ENCODE measurements at regions not wholly inside any gene's neighbourhood (a gene's known extent, or its start where the extent isn't known, plus 50 kb on each side); places are given as distances from the start of the nearest gene placed in this dataset.

DNA sequence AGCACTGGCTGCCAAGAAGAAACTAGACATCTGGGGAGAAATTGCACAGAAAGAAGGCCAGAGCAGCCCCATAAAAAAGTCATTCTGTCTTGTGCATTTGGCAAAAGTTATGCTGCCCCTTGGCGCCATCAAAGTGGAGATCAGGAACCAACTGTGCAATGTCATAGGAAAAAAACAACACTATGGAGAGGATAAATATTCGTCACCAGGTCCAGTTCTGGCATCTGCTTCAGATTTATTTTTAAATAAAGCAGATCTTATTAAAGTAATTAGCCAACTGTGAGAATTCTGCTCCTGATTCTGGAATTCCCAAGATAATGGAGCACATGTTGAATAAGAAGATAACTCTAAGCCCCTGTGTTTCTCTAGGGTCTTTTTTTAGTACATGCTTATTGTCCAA is 500.0 kb upstream of the IL12A start:
- no peaks in the 10 kb centered on the region for H3K27me3 ChIP-seq (ENCODE audit: control insufficient read depth, extremely low read depth, insufficient read depth, low read length)
- no peak for TF ChIP-seq EZH2 (IDR thresholded peaks at IDR 0.05; ENCODE audit: low read length)
- TF ChIP-seq, protein P1, sequence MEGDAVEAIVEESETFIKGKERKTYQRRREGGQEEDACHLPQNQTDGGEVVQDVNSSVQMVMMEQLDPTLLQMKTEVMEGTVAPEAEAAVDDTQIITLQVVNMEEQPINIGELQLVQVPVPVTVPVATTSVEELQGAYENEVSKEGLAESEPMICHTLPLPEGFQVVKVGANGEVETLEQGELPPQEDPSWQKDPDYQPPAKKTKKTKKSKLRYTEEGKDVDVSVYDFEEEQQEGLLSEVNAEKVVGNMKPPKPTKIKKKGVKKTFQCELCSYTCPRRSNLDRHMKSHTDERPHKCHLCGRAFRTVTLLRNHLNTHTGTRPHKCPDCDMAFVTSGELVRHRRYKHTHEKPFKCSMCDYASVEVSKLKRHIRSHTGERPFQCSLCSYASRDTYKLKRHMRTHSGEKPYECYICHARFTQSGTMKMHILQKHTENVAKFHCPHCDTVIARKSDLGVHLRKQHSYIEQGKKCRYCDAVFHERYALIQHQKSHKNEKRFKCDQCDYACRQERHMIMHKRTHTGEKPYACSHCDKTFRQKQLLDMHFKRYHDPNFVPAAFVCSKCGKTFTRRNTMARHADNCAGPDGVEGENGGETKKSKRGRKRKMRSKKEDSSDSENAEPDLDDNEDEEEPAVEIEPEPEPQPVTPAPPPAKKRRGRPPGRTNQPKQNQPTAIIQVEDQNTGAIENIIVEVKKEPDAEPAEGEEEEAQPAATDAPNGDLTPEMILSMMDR (optimal IDR thresholded peaks at IDR 0.05 in 1 of 3, IDR thresholded peaks at IDR 0.05 in 1 of 3, conservative IDR thresholded peaks at IDR 0.05 in 1 of 3; ENCODE audit: extremely low read depth in 1 of 3, insufficient read depth in 2 of 3, low read length in 3 of 3), result no peak
- FAIRE-seq, result no peak
- H3K9me1 ChIP-seq (ENCODE audit: control insufficient read depth, extremely low read depth, insufficient read depth, low read length), result no peaks in the 10 kb centered on the region
- no peak overlapping the region for H3K4me2 ChIP-seq (ENCODE audit: control insufficient read depth, extremely low read depth, insufficient read depth, low read depth, low read length)
- H3K4me1 ChIP-seq (ENCODE audit: control insufficient read depth, extremely low read depth, insufficient read depth, low read length), result no peaks in the 10 kb centered on the region
- H3K9me3 ChIP-seq (ENCODE audit: control insufficient read depth, low read depth, low read length), result no peaks in the 10 kb centered on the region
- no peaks in the 10 kb centered on the region for H4K20me1 ChIP-seq (ENCODE audit: control insufficient read depth, extremely low read depth, insufficient read depth, low read length)
- no peak overlapping the region for H3K9ac ChIP-seq (ENCODE audit: control insufficient read depth, extremely low read depth, insufficient read depth, low read length)
- no peaks in the 10 kb centered on the region for H3K36me3 ChIP-seq (ENCODE audit: control insufficient read depth in 2 of 2, extremely low read depth in 1 of 2, insufficient read depth in 2 of 2, low read length in 2 of 2)
- H2AFZ ChIP-seq (ENCODE audit: control insufficient read depth, low read length), result no peak overlapping the region
- DNase-seq (ENCODE audit: low read depth, low spot score), result no peak
- H3K79me2 ChIP-seq (ENCODE audit: control insufficient read depth, insufficient read depth, low read length), result no peaks in the 10 kb centered on the region
- no peak overlapping the region for H3K4me3 ChIP-seq (ENCODE audit: control insufficient read depth in 2 of 3, extremely low read depth in 1 of 3, insufficient read depth in 2 of 3, low read depth in 1 of 3, low read length in 3 of 3)
- no peak overlapping the region for H3K27ac ChIP-seq (ENCODE audit: control insufficient read depth, insufficient read depth, low read length)
- dilution Hi-C loops (cut with MboI; ENCODE audit: extremely low pct_ligation_motif_present, low sequenced_read_pairs), result no loop called here

DNA sequence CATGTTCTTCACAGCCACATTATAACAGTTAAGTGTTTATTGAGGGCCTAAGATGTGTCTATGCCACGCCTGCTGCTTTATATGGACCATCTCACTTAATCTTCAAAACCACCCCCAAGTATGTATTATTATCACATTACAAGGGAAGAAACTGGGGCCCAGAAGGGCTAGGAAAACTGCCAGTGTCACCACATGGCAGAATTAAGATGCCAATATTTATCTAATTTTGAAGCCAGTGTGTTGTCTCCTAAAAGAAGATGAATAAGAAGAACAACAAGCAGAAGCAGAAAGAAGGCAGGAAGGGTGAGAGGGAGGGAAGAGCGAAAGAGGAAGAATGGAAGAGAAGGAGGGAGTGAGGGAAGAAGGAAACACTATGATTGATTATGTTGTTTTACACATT is 491.3 kb upstream of the IL12A start:
- Histone ChIP-seq H3K27me3 (ENCODE audit: control insufficient read depth, extremely low read depth, insufficient read depth, low read length) (no peaks in the 10 kb centered on the region), H3K9me1 (ENCODE audit: control insufficient read depth, extremely low read depth, insufficient read depth, low read length) (no peaks in the 10 kb centered on the region), H3K36me3 (ENCODE audit: control insufficient read depth in 2 of 2, extremely low read depth in 1 of 2, insufficient read depth in 2 of 2, low read length in 2 of 2) (no peaks in the 10 kb centered on the region), H3K9me3 (ENCODE audit: control insufficient read depth, low read depth, low read length) (no peaks in the 10 kb centered on the region), H3K79me2 (ENCODE audit: control insufficient read depth, insufficient read depth, low read length) (no peaks in the 10 kb centered on the region), H3K4me2 (ENCODE audit: control insufficient read depth, extremely low read depth, insufficient read depth, low read depth, low read length) (no peak overlapping the region), H2AFZ (ENCODE audit: control insufficient read depth, low read length) (no peak overlapping the region), H3K9ac (ENCODE audit: control insufficient read depth, extremely low read depth, insufficient read depth, low read length) (no peak overlapping the region), H3K4me1 (ENCODE audit: control insufficient read depth, extremely low read depth, insufficient read depth, low read length) (peaks cover 12% of the 10 kb centered on the region), H4K20me1 (ENCODE audit: control insufficient read depth, extremely low read depth, insufficient read depth, low read length) (no peaks in the 10 kb centered on the region), H3K4me3 (ENCODE audit: control insufficient read depth in 2 of 3, extremely low read depth in 1 of 3, insufficient read depth in 2 of 3, low read depth in 1 of 3, low read length in 3 of 3) (no peak overlapping the region), H3K27ac (ENCODE audit: control insufficient read depth, insufficient read depth, low read length) (no peak overlapping the region)
- FAIRE-seq (no peak), DNase-seq (ENCODE audit: low read depth, low spot score) (no peak)
- TF ChIP-seq, protein P1 (optimal IDR thresholded peaks at IDR 0.05 in 1 of 3, IDR thresholded peaks at IDR 0.05 in 1 of 3, conservative IDR thresholded peaks at IDR 0.05 in 1 of 3; ENCODE audit: extremely low read depth in 1 of 3, insufficient read depth in 2 of 3, low read length in 3 of 3), result no peak
- no peak for TF ChIP-seq EZH2 (IDR thresholded peaks at IDR 0.05; ENCODE audit: low read length)
- dilution Hi-C loops (cut with MboI; ENCODE audit: extremely low pct_ligation_motif_present, low sequenced_read_pairs), result no loop called here
